ENCODE measurements at regions not wholly inside any gene's neighbourhood (a gene's known extent, or its start where the extent isn't known, plus 50 kb on each side); places are given as distances from the start of the nearest gene placed in this dataset.

DNA sequence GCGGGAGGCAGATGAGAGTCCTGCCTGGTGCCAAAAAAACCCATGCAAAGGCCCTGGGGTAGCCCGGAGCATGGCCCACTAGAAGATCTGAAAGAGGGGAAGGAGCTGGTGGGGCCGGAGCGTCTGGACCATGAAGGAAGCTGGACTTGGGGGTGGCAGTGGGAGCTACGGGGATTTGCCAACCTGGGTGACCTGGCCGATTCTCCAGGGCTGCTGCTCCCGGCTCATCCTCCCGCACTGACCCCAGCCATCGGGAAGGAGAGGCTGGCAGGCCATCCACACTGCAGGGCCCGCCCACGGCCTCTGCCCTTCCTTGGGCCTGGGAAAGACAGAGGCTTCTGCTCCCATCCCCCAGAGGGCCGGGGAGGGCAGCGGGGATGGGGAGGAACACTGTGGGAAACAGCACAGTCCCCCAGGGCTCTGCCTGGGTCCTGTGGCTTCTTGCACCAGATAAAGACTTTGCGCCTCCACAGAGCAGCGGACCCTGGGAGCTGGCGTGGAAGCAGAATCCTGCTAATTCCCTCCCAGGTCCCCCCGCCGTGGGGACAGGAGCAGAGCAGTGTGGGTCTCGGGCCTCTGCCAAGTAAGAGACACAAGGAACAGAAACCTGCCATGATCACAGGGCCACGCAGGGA is 87.1 kb upstream of the LINC01488 start:
- no peak for DNase-seq

DNA sequence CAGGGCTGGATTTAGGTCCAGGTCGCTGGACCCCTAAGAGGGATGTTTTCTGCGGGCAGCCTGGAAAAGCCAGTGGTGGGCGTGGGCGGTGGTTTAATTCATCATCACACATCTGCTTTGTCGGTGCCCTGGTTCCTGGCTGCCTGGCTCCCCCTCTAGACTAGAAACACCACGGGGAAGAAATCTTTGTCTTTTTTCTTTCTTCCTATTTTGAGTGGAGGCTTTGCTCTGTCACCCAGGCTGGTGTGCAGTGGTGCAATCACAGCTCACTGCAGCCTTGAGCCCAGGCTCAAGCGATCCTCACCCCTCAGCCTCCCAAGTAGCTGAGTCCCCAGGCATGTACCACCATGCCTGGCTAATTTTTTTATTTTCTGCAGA is 86.6 kb upstream of the LINC01488 start:
- no peak for DNase-seq

DNA sequence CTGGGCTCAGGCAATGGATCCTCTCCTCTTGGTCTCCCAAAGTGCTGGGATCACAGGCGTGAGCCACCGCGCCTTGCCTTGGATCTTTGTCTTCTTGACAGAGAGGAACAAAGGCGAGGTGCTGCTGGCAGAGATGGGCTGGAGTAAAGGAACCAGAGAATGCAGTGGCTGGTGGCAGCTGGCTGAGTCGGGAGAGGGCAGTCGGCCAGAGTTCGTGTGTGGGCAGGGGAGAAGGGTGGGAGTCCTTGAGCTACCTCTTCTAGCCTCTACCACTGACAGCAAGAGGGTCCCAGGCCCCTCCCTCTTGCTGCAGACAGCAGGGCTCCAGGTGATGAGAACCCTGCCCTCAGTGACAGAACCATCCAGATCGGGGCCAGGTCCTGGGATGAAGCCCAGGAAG is 86.2 kb upstream of the LINC01488 start:
- DNase-seq, result no peak

DNA sequence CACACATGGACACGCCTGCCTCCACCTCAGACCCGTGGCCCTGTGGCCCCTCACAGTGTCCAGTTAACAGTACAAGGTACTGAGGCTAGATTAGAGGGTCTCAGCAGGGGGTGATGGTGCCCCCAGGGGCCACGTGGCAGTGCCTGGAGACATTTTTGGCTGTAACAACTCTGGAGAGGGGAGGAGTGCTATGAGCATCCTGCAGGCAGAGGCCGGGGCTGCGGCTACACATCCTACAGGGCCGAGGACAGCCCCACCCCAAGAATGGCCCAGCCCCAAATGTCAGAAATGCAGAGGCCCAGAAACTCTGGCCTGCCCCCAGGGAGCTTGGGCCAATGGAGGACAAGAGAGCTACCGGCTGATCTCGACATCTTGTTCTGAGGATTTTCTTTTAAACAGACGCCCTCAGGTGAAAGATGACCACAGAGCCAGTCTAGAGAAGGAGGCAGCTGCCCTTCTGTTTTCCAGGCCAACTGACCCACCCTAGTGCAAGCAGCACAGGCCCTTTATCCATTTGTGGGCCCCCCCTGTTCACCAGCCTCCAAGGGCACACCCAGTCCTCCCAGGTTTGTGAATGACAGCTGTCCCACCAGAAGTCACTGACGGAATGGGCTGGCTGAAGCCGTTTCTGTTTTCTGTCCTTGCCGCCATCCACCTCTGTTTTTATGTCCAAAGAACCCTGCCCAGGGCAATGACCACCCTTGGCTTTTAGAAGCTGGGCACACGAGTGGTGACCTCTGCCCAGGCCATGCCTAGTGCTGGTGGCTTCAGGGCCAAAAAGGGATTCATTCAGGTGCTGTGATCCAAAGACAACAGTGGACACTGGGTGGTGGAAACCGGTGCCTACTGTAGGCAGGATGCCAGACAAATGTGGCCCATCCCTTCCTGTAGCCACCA is 85.2 kb upstream of the LINC01488 start:
- DNase-seq, result no peak

DNA sequence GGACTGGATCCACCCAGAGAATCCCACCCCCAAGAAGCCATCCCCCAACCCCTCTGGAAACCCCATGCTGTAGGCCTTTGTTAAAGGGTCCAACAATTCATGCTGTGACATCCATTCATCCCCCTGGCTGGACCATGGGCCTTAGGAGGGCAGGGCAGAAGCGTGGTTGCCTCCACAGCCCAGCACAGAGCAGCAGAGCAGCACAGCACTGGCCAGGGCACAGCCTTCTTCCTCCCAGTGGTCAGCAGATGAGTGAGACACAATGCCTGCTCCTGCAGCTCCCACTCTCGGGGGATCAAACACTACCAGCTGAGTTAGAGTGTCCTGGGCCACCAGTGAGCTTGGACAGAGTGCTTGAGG is 84.5 kb upstream of the LINC01488 start:
- no peak for DNase-seq

DNA sequence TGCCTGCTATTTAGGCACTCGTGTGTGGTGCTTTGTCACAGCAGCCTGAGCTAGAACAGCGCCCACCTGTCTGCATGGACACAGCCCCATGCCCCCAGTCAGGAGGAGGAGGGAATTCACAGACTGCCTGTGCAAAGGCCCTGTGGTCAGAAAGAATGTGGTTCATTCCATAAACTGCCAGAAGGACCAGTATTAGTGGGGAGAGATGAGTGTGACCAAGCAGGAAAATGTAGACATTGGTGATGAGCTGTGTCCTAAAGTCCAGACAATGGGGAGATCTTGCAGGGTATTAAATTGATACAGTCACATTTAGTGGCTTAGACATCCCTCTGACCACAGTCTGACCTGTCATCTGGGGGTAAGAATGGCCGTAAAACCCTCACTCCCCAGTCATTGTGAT is 83.7 kb upstream of the LINC01488 start:
- DNase-seq, result no peak

DNA sequence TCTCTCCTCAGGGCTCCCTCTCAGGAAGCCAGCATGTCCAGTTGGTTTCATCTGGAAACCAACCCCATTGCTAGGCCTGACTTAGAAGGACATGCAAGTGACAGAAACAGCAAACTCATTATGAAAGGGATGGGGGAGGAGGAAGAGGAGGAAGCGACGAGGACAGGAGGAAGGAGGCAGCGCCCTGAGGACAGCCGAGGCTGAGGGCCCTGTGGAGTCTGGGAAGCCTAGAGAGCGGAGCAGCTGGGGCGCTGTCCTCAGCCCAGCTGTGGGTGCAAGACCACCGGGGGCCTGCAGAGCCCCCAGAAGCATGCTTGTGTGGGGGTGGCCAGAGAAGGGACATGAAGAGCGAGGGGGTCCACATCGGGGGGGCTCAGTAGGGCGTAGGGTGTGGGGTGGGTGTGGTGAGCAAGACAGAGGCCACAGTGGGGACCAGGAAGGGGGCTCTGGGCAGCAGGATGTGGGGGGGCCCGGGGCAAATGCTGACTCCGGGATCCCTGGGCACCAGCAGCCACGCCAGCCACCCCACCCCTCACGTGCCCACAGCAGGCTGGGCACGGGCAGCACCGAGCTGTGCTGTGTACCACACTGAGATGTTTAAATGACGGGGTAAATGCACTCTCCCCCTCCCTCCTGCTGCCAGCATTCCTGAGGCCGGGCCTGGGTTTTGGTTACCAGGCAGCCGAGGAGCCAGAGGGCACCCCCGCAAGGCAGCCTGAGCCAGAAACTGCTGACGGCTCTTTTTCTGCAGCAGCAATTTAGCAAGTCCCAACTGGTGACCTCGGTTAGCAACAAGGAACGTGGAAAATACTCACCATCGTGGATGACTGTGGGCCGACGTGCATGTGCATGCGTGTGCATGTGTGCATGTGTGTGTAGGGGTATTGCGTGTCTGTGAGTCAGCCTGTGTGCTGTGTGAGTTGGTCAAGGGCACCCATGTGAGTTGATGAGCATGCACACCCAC is 82.7 kb upstream of the LINC01488 start:
- peak in 1 of 2 donors; percentile 31 for DNase-seq

DNA sequence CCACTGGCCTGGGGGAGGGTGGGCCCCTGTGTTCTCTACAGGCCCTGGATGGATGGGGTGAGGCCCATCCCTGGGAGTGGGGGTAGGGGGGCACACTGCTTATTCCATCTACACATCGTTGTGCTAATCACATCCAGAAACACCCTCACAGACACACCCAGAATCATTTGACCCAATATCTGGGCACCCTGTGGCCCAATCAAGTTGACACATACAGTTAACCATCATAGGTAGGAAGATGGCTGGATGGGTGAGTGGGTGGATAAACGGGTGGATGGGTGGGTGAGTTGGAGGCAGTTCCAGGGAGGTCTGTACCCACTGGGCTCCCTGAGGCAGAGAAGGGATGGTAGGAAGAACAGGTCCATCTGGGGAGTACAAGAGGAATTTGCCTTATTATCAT is 81.3 kb upstream of the LINC01488 start:
- no peak for DNase-seq

DNA sequence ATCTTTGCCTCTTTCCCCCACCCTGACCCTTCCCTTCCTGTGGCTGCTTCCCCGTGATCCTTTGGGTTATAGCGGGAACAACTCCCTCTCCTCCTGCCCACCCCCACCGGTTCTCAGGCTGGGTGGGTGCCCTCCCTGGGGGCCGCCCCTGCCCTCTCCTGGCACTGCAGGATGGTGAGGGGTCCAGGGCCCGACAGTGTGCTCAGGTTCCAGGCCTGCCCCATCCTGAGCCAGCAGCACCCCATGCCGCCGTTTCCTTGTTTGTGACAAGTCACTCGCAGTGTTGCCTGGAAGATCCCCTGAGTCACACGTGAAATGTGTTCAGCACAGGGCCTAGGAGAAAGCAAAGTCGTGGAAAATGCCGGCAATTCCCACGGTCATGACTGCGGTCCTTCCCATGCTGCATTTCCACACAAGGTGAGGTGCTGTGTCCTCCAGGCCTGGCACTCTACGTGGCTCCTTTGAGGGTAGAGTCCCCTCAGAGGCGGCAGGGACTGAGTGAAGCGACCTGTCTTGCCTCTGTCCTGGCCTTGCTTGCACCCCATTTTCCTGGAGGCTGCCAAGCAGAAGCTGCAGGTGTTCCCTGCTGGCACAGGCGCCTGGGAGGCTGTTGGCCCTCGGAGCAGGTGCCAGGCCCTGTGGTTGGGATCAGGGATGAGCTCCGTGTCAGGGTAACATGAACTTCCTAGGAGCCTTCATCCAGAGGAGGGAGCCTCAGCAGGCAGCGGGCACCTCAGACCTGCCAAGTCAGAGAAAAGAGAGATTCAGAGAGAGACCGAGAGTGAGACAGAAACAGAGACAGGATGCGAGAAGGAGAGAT is 80.5 kb upstream of the LINC01488 start:
- no peak for DNase-seq

DNA sequence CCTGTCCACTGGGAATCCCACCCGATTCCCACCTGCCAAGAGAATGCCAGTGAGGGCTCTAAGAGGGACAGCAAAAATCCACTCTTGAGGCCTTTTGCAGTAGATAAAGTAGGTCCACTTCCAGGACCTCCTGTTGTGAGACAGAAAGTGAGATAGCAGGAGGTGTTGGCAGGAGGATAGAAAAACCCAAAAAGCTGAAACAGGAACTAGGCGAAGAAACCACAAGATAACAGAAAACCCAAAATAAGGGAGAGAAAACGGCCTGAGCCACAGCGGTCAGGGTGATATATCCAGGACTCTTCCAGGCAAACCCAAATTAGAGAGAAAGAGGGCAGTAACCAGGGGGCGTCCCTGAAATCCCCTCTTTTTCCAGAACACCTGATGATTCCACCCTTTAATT is 79.7 kb upstream of the LINC01488 start:
- no peak for DNase-seq

DNA sequence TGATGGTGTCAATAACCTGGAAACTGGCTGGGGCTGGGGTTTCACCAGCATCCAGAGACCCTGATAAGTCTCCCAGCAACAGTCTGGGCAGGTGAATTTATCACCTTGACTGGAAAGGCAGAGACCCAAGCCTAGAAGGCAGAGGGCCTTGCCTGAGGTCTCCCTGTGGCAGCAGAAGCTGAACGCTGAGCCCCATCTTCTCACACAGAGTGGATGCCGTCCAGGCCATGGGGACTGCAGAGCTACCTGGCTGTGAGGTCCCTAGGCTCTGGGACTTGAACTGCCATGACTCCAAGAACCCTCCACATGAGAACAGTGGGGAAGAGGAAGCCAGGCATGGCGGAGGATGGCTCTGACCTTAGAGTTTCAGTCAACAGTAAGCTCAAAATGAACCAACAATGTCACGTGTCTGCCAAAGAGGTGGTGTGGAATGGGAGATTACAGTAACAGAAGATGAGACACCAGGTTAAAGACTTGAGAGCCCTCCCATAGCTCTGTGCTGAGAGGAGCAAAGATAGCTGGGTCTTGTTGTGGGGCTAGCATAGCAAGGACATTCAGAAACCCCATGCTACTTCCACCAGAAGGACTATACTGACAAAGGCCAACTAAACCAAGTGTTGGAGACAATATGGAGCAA is 79.1 kb upstream of the LINC01488 start:
- DNase-seq, result no peak

DNA sequence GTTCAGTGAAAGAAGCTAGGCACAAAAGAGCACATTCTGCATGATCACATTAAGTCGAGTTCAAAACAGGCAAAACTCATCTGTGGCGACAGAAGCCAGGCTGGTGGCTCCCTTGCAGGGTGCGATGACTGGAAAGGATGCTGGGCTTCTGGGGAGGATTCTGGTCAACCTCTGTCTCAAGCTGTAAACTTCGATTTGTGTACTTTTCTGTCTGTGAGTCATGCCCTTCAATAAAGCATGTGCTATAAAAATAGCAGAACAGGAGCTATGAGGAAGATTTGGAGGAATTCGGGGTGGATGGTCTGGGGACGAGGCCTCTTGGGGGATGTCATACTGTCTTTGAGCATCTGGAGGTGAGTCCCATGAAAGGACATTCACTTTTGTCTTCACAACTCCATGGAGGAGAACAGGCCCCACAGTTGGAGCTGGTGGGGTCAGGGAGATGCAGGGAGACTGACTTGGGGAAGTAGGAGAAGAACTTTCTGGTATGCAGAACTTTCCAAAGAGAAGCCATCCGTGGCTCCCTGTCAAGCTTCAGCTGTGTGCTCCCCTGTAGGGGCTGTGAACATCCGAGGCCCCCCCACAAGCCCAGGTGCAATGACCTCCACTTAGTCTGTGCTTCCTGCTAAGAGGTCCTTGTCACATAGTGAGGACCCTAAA is 77.8 kb upstream of the LINC01488 start:
- no peak for DNase-seq

DNA sequence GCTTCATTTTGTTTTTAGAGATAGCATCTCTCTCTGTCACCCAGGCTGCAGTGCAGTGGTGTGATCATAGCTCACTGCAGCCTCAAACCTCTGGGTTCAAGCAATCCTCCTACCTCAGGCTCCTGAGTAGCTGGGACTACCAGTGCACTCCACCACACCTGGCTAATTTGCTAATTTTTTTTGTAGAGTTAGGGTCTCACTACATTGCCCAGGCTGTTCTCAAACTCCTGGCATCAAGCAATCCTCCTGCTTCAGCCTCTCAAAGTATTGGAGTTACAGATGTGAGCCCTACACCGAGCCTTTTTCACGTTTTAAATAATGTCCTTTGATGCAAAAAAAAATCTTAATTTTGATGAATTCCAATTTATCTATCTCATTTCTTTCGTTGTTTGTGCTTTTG is 75.4 kb upstream of the LINC01488 start:
- no peak for DNase-seq

DNA sequence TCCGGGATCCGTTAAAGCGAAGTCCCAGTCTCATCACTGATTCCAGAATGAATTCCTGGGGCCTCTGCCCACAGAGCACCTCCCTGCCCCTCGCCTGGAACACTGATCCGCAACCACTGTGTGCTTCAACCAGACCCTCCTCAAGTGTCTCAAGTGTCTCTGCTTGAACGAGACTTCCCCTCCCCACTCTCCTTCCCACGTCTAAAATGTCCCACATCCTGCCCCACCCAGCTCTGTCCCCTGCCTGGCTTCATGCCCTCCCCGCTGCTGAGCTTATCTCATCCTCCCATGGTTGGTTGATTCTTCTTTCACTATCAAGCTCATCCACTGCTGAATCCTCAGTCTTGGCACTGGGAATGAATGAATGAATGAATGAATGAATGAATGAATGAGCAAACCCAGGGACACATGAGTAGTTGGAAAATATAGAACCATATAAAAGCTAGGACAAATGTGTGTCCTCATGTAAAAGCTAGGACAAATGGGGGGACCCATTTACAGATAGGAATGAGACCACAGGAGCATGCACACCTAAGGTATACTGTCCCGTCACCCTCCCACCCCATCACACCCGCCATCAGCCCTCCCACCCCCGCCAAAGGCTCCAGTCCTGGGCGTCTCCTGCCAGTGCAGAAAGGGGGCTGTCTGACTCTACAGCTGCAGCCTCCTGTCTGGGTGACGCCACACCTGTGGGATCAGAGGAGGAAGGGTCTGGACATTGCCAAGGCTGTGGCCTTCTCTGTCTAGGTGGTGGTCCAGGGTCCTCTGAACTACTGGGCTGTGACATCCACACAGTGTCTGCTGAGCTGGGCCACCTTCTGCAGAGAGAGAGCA is 71.4 kb upstream of the LINC01488 start:
- DNase-seq, result no peak

DNA sequence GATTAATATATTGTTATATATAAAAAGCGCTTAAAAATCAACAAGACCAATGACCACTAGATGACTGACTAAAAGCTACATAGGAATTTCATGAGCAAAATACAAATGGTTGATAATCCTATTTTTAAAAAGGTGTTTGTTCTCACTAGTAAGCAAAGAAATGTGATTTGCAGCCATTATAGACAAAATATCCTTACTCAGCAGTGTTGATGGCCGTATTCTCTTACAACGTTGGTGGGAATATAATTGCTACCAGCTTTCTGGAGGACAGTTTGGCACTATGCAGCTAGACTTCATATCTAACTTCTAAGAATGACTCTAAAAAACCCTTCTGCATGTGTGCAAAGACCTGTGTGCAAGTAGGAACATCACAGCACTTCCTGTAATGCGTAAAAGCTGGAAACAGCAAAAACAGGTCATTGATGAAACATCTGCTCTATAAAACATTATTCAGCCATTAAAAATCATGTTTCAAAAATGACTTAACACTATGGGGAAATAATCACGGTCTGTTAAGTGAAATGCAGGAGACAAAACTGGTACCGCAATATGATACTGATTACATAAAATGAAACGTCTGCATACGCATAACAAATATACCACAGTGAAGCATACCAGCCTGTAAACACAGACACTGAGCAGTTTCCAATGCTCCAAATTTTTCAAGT is 70.1 kb upstream of the LINC01488 start:
- no peak for DNase-seq

DNA sequence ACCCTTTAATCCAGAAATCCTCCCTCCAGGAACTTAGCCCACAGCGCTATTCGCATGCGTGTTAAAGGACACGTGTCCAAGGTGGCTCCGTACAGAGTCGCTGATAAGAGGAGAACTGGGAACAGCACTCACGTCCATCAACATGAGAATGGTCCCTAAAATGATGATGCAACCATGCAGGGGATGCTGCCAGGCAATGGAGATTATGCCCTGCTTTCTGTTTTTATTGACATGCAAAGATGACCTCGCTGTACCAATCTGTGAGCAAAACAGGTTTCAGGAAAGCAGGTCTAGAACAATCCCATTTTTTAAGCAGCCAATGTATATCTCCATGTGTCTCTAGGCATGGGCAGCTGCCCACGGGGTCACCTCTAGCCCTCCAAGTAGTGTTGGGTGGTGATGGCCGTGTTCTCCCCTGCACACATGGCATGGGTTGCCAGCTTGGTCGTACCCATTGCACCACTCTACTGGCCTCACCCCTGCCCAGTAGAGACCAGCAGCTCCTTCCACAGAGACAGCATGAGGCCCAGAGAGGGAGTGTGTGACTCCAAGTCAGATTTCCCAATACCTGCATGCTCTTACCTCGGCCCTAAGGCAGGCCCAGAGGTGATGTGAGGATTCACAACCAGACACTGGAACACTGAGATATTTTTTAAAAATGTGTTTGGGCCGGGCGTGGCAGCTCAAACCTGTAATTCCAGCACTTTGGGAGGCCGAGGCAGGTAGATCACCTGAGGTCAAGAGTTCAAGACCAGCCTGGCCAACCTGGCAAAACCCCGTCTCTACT is 68.3 kb upstream of the LINC01488 start:
- DNase-seq, result no peak

DNA sequence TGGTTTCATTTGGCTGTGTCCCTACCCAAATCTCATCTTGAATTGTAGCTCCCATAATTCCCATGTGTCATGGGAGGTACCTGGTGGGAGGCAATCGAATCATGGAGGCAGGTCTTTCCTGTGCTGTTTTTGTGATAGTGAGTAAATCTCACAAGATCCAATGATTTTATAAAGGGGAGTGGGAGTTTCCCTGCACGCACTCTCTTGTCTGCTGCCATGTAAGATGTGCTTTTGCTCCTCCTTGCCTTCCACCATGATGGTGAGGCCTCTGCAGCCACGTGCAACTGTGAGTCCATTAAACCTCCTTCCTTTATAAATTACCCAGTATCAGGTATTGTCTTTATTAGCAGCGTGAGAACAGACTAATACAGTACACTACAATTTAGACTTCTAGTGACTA is 67.5 kb upstream of the LINC01488 start:
- DNase-seq, result no peak

DNA sequence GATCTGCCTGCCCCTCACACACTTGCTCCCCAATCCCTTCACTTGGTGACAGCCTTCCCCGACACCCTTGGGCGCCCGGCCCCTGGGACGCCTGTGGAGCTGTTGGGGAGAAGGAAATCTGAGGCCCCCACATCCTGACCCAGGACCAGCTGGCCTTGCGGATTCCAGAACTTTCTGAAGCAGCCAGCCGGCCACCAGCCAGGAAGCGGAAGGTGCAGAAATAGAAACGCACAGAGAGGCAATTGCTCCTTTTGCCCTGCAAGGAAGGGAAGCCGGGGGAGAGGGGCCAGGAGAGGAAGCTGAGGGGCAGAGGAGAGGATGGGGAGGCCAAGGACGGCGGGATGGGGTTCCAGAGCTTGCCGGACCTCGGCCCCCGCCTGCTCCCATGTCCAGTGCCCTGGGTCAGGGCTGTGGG is 66.7 kb upstream of the LINC01488 start:
- DNase-seq, result no peak
